Urinary bladder (tissue), 3 donors: ENCODE measurements at regions not wholly inside any gene's neighbourhood (a gene's known extent, or its start where the extent isn't known, plus 50 kb on each side); places are given as distances from the start of the nearest gene placed in this dataset.

ENCODE experiments used
- DNase-seq: peaks from one replicate; pipeline ENCODE4 v3.0.0-alpha.2; 2015; ENCODE audit errors: extremely low spot score
- H3K27ac ChIP-seq: one replicate; pipeline ENCODE4 v1.5.1; 2013; ENCODE audit warnings: low read depth, mild to moderate bottlenecking, moderate library complexity
- H3K36me3 ChIP-seq: one replicate; pipeline ENCODE4 v1.6.1; 2013; ENCODE audit warnings: mild to moderate bottlenecking, moderate library complexity; ENCODE audit not compliant: insufficient read depth
- H3K4me1 ChIP-seq: one replicate; pipeline ENCODE4 v1.6.1; 2013; ENCODE audit warnings: mild to moderate bottlenecking, moderate library complexity; ENCODE audit not compliant: insufficient read depth
- H3K4me3 ChIP-seq: one replicate; pipeline ENCODE4 v1.5.1; 2013; ENCODE audit warnings: low read depth, low read length
- WGBS: extraction: QIAGEN DNeasy Blood & Tissue Kit; methylation state at CpG from one replicate; pipeline ENCODE4 v1.1.7; 2013; 5-methylcytosine and 5-hydroxymethylcytosine counted together
- donor health status: healthy with polysubstance abuse.
- donor health status: healthy.

GRCh38 chr11:42593441-42593840, 718.4 kb upstream of the API5 start:
- DNase-seq, result no peak
- no peak overlapping the region for H3K4me3 ChIP-seq
- H3K27ac ChIP-seq, result no peak overlapping the region
- 70% methylated on average over 2 of the region's 2 CpGs for WGBS
- no peaks in the 10 kb centered on the region for H3K4me1 ChIP-seq
- no peaks in the 10 kb centered on the region for H3K36me3 ChIP-seq

GRCh38 chr11:42595876-42596275, 715.9 kb upstream of the API5 start:
- Histone ChIP-seq H3K27ac (no peak overlapping the region), H3K4me3 (no peak overlapping the region), H3K4me1 (no peaks in the 10 kb centered on the region), H3K36me3 (no peaks in the 10 kb centered on the region)
- no peak for DNase-seq
- WGBS, result 62% methylated on average over 2 of the region's 2 CpGs

GRCh38 chr11:42596576-42597145, 715.1 kb upstream of the API5 start:
- DNase-seq, result no peak
- H3K4me3 ChIP-seq, result no peak overlapping the region
- 30% methylated on average over 7 of the region's 7 CpGs for WGBS

GRCh38 chr11:42598341-42598740, 713.5 kb upstream of the API5 start:
- no peak for DNase-seq
- Histone ChIP-seq H3K4me1 (no peaks in the 10 kb centered on the region), H3K4me3 (no peak overlapping the region), H3K27ac (no peak overlapping the region), H3K36me3 (no peaks in the 10 kb centered on the region)
- 79% methylated on average over 3 of the region's 3 CpGs for whole genome bisulfite sequencing

More at GRCh38 chr11:42596576-42597145, 715.1 kb upstream of the API5 start:
- Histone ChIP-seq H3K4me1 (no peaks in the 10 kb centered on the region), H3K36me3 (no peaks in the 10 kb centered on the region), H3K27ac (no peak overlapping the region)

- WGBS, result 89% methylated on average over 2 of the region's 2 CpGs
- Histone ChIP-seq H3K4me3 (no peak overlapping the region), H3K4me1 (no peaks in the 10 kb centered on the region), H3K36me3 (no peaks in the 10 kb centered on the region), H3K27ac (no peak overlapping the region)
- no peak for DNase-seq
Observed at GRCh38 chr11:42620796-42621195, 691.0 kb upstream of the API5 start.

- no peak overlapping the region for H3K27ac ChIP-seq
- no peak overlapping the region for H3K4me3 ChIP-seq
- no peaks in the 10 kb centered on the region for H3K4me1 ChIP-seq
- DNase-seq, result no peak
- 48% methylated on average over 9 of the region's 9 CpGs for WGBS
- H3K36me3 ChIP-seq, result no peaks in the 10 kb centered on the region
Observed at GRCh38 chr11:42625757-42626665, 685.8 kb upstream of the API5 start.

GRCh38 chr11:42631220-42631843, 680.5 kb upstream of the API5 start:
- H3K27ac ChIP-seq, result no peak overlapping the region
- no peak overlapping the region for H3K4me3 ChIP-seq
- DNase-seq, result no peak
- no peaks in the 10 kb centered on the region for H3K4me1 ChIP-seq
- 54% methylated on average over 2 of the region's 2 CpGs for WGBS
- no peaks in the 10 kb centered on the region for H3K36me3 ChIP-seq

- H3K36me3 ChIP-seq, result no peaks in the 10 kb centered on the region
- peaks cover 1% of the 10 kb centered on the region for H3K4me1 ChIP-seq
- no peak overlapping the region for H3K27ac ChIP-seq
- 49% methylated on average over 1 of the region's 1 CpG for WGBS
- no peak overlapping the region for H3K4me3 ChIP-seq
- DNase-seq, result no peak
Observed at GRCh38 chr11:42646959-42647358, 664.8 kb upstream of the API5 start.

- no peak for DNase-seq
- WGBS, result 72% methylated on average over 3 of the region's 3 CpGs
- Histone ChIP-seq H3K4me1 (peaks cover 1% of the 10 kb centered on the region), H3K27ac (no peak overlapping the region), H3K4me3 (no peak overlapping the region), H3K36me3 (no peaks in the 10 kb centered on the region)
Observed at GRCh38 chr11:42647993-42648392, 663.8 kb upstream of the API5 start.

GRCh38 chr11:42651621-42652020, 660.2 kb upstream of the API5 start:
- Histone ChIP-seq H3K4me1 (peaks cover 1% of the 10 kb centered on the region), H3K36me3 (no peaks in the 10 kb centered on the region), H3K27ac (no peak overlapping the region), H3K4me3 (no peak overlapping the region)
- DNase-seq, result no peak

GRCh38 chr11:42657169-42657568, 654.6 kb upstream of the API5 start:
- no peak overlapping the region for H3K27ac ChIP-seq
- WGBS, result 85% methylated on average over 3 of the region's 3 CpGs
- H3K36me3 ChIP-seq, result no peaks in the 10 kb centered on the region
- DNase-seq, result no peak
- H3K4me1 ChIP-seq, result no peaks in the 10 kb centered on the region
- no peak overlapping the region for H3K4me3 ChIP-seq

- H3K4me3 ChIP-seq, result no peak overlapping the region
- no peak overlapping the region for H3K27ac ChIP-seq
- no peaks in the 10 kb centered on the region for H3K36me3 ChIP-seq
- H3K4me1 ChIP-seq, result no peaks in the 10 kb centered on the region
- WGBS, result 60% methylated on average over 2 of the region's 2 CpGs
- no peak for DNase-seq
Observed at GRCh38 chr11:42661942-42662341, 649.9 kb upstream of the API5 start.

- H3K27ac ChIP-seq, result no peak overlapping the region
- WGBS, result 42% methylated on average over 7 of the region's 7 CpGs
- no peak for DNase-seq
- no peaks in the 10 kb centered on the region for H3K36me3 ChIP-seq
- no peak overlapping the region for H3K4me3 ChIP-seq
- H3K4me1 ChIP-seq, result no peaks in the 10 kb centered on the region
Observed at GRCh38 chr11:42669248-42669976, 642.4 kb upstream of the API5 start.
